DOHH2 (cell line): ENCODE measurements at regions not wholly inside any gene's neighbourhood (a gene's known extent, or its start where the extent isn't known, plus 50 kb on each side); places are given as distances from the start of the nearest gene placed in this dataset.

Experiments used
- H3F3A ChIP-seq: fragments of 200-600 bp; sonication (generic), shearing (Covaris generic); 2 replicates; pipeline ENCODE4 v1.6.0; 2016; ENCODE audit warnings: antibody characterized with exemption, mild to moderate bottlenecking; ENCODE audit not compliant: control insufficient read depth, insufficient read depth
- H3K27ac ChIP-seq: fragments of 200-600 bp; sonication (generic); 2 replicates; pipeline ENCODE4 v1.5.1; 2014; ENCODE audit warnings: low read depth, mild to moderate bottlenecking, low read length, moderate library complexity
- H3K27me3 ChIP-seq: fragments of 200-600 bp; sonication (generic); 2 replicates; pipeline ENCODE4 v1.6.1; 2014; ENCODE audit warnings: mild to moderate bottlenecking, low read length, mixed read lengths; ENCODE audit not compliant: control insufficient read depth
- H3K36me3 ChIP-seq: fragments of 200-600 bp; sonication (generic); 2 replicates; pipeline ENCODE4 v1.6.1; 2014; ENCODE audit warnings: mild to moderate bottlenecking, low read length, moderate library complexity, mixed read lengths; ENCODE audit not compliant: control insufficient read depth
- H3K4me1 ChIP-seq: fragments of 200-600 bp; sonication (generic); 2 replicates; pipeline ENCODE4 v1.6.1; 2014; ENCODE audit warnings: mild to moderate bottlenecking, low read length, mixed read lengths; ENCODE audit not compliant: control insufficient read depth
- H3K4me2 ChIP-seq: fragments of 200-600 bp; sonication (generic); 2 replicates; pipeline ENCODE4 v1.6.0; 2014; ENCODE audit warnings: mild to moderate bottlenecking, low read length, moderate library complexity
- H3K4me3 ChIP-seq: fragments of 200-600 bp; sonication (generic); 2 replicates; pipeline ENCODE4 v1.5.1; 2014; ENCODE audit warnings: mild to moderate bottlenecking, low read length, mixed read lengths
- H3K79me2 ChIP-seq: fragments of 200-600 bp; sonication (generic); 2 replicates; pipeline ENCODE4 v1.6.1; 2014; ENCODE audit warnings: mild to moderate bottlenecking, low read length, mixed read lengths; ENCODE audit not compliant: control insufficient read depth
- H3K9me2 ChIP-seq: fragments of 200-600 bp; sonication (generic); replicated peaks from 2 replicates; pipeline ENCODE4 v1.6.1; 2014; ENCODE audit warnings: mild to moderate bottlenecking, low read length, mixed read lengths; ENCODE audit not compliant: control insufficient read depth
- H3K9me3 ChIP-seq: fragments of 200-600 bp; sonication (generic); 2 replicates; pipeline ENCODE4 v1.6.1; 2014; ENCODE audit warnings: antibody characterized with exemption, low read length, mixed read lengths; ENCODE audit not compliant: control insufficient read depth, insufficient read depth
- H4K20me1 ChIP-seq: fragments of 200-600 bp; sonication (generic); 2 replicates; pipeline ENCODE4 v1.6.0; 2014; ENCODE audit warnings: low read depth, mild to moderate bottlenecking, antibody characterized with exemption, low read length, moderate library complexity; ENCODE audit not compliant: control insufficient read depth, insufficient read depth
- EZH2phosphoT487 ChIP-seq: fragments of 200-600 bp; sonication (generic); IDR thresholded peaks from 2 replicates; pipeline ENCODE4 v1.6.1; 2017; ENCODE audit warnings: borderline replicate concordance, mild to moderate bottlenecking, antibody characterized with exemption, low read length, moderate library complexity, mixed read lengths
- TF ChIP-seq, protein P1 (sequence below): fragments of 200-600 bp; sonication (generic); IDR thresholded peaks from one replicate; pipeline ENCODE4 v1.5.1; 2014; ENCODE audit warnings: antibody characterized with exemption, mild to moderate bottlenecking, low read depth, low read length; ENCODE audit not compliant: poor library complexity, severe bottlenecking

DNA sequence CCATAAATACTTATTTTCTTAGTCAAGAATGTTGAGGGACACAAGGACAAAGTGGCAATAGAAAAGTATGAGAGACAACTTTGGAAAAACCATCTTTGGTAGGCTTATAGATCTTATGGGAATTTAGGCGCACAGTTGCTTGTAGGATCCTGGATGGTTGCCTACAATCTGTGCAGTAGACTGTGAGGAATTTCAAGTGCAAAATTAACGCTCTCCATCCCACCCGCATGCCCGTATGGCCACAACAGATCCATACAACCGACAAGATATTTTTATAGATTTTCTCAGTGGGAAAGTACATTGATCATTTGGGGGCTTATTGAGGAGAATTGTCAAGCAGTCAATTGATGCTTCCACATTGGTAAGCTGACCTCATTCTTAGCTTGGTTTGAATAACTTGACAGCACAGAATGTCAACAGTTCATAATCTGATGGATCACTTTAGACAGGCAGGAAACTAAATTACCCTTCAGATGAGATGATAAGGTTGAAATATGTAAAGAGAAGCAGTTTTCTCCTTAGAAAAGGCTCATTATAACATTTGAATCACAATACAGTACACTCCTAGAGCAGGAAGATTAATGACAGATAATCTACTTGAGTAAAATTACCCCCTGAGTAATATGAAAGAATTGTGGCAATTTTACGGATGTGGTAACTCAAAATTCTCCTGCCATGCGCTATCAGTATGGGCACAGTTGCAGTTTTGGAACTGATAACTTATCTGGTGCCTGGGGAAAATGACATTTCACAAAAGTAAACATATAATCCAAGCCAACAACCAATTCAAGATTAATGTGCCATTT is 479.7 kb downstream of the KIF20B start:
- H3K27me3 ChIP-seq: no peaks in the 10 kb centered on the region
- no peaks in the 10 kb centered on the region for H3F3A ChIP-seq
- H3K79me2 ChIP-seq: no peaks in the 10 kb centered on the region
- H3K9me2 ChIP-seq: no peaks in the 10 kb centered on the region
- no peaks in the 10 kb centered on the region for H3K36me3 ChIP-seq
- no peak overlapping the region for H3K27ac ChIP-seq
- H3K4me2 ChIP-seq: no peak overlapping the region
- no peak overlapping the region for H3K4me3 ChIP-seq
- no peaks in the 10 kb centered on the region for H3K4me1 ChIP-seq
- TF ChIP-seq, protein P1, sequence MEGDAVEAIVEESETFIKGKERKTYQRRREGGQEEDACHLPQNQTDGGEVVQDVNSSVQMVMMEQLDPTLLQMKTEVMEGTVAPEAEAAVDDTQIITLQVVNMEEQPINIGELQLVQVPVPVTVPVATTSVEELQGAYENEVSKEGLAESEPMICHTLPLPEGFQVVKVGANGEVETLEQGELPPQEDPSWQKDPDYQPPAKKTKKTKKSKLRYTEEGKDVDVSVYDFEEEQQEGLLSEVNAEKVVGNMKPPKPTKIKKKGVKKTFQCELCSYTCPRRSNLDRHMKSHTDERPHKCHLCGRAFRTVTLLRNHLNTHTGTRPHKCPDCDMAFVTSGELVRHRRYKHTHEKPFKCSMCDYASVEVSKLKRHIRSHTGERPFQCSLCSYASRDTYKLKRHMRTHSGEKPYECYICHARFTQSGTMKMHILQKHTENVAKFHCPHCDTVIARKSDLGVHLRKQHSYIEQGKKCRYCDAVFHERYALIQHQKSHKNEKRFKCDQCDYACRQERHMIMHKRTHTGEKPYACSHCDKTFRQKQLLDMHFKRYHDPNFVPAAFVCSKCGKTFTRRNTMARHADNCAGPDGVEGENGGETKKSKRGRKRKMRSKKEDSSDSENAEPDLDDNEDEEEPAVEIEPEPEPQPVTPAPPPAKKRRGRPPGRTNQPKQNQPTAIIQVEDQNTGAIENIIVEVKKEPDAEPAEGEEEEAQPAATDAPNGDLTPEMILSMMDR: no peak
- no peak for TF ChIP-seq EZH2phosphoT487
- H4K20me1 ChIP-seq: no peaks in the 10 kb centered on the region
- H3K9me3 ChIP-seq: no peaks in the 10 kb centered on the region

DNA sequence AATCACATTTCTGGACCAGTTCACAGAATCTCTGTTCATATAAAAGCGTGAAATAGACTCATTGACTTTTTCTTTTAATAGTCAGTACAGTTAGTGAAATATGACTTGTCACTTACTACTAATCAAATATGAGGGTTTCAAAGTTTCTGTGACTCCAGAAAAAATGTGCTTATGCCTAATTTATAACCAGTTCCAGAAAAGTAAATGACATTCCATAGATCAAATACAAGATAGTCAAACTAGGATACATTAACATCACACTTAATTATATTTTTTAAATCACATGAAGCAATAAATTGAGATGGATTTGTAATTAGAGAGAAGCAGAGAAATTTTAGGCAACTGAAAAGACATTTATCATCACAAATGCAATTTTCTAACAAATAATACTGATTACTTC is 491.4 kb downstream of the KIF20B start:
- H3K9me2 ChIP-seq: no peaks in the 10 kb centered on the region
- no peak for TF ChIP-seq EZH2phosphoT487
- TF ChIP-seq, protein P1: no peak
- H4K20me1 ChIP-seq: no peaks in the 10 kb centered on the region
- H3F3A ChIP-seq: no peaks in the 10 kb centered on the region
- H3K4me1 ChIP-seq: no peaks in the 10 kb centered on the region
- H3K9me3 ChIP-seq: no peaks in the 10 kb centered on the region
- no peaks in the 10 kb centered on the region for H3K79me2 ChIP-seq
- no peaks in the 10 kb centered on the region for H3K27me3 ChIP-seq
- no peak overlapping the region for H3K4me3 ChIP-seq
- H3K4me2 ChIP-seq: no peak overlapping the region
- H3K27ac ChIP-seq: no peak overlapping the region
- no peaks in the 10 kb centered on the region for H3K36me3 ChIP-seq

DNA sequence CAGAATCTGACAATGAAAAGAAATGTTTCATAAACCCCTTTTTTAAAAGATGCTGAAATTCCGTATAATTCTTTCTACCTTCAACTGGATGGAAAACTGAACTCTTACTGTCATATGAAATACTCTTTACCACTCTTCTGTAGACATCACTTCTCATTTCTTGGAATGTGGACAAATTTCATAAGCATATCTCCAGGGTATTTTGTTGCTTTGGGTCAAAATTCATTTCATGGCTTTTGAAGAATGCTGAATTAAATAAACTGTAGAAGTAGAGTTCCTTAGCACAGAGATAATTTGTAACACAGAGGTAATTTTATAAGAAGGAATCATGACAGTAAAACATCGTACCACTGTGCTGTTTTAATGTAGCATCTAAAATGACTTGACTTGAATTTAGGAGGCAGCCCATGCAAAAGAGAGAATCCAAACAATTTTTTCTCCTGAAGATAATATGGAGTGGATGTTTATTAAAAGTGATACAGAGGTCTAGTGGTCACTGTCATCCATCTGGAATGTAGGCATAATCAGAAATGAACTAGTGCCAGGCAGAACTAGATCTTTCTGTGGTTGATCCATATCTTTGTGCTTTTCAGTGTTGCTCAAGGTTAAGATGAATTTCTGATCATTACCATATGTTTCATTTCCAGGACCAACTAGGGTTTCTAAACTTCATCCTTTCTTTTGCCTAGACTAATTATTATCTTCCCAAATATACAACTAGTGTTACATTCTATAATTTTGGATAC is 492.0 kb downstream of the KIF20B start:
- no peaks in the 10 kb centered on the region for H4K20me1 ChIP-seq
- H3K4me2 ChIP-seq: no peak overlapping the region
- no peak overlapping the region for H3K4me3 ChIP-seq
- no peaks in the 10 kb centered on the region for H3K79me2 ChIP-seq
- H3K9me2 ChIP-seq: no peaks in the 10 kb centered on the region
- H3F3A ChIP-seq: no peaks in the 10 kb centered on the region
- H3K4me1 ChIP-seq: no peaks in the 10 kb centered on the region
- no peaks in the 10 kb centered on the region for H3K9me3 ChIP-seq
- no peaks in the 10 kb centered on the region for H3K36me3 ChIP-seq
- TF ChIP-seq EZH2phosphoT487: no peak
- TF ChIP-seq, protein P1: no peak
- H3K27ac ChIP-seq: no peak overlapping the region
- no peaks in the 10 kb centered on the region for H3K27me3 ChIP-seq
